HG02588 (cell line): ENCODE measurements at regions not wholly inside any gene's neighbourhood (a gene's known extent, or its start where the extent isn't known, plus 50 kb on each side); places are given as distances from the start of the nearest gene placed in this dataset.

Experiments
- ATAC-seq: cut with Tn5 transposase; IDR thresholded peaks from one replicate; pipeline ENCODE4 v1.9.1; 2021; ENCODE audit warnings: mild to moderate bottlenecking, moderate library complexity; ENCODE audit not compliant: unreplicated experiment

GRCh38 chr13:30844548-30845296, 61.3 kb upstream of the MEDAG start:
- ATAC-seq, result no peak

GRCh38 chr13:30845297-30846214, 60.5 kb upstream of the MEDAG start:
- ATAC-seq, result peak; percentile 47

DNA sequence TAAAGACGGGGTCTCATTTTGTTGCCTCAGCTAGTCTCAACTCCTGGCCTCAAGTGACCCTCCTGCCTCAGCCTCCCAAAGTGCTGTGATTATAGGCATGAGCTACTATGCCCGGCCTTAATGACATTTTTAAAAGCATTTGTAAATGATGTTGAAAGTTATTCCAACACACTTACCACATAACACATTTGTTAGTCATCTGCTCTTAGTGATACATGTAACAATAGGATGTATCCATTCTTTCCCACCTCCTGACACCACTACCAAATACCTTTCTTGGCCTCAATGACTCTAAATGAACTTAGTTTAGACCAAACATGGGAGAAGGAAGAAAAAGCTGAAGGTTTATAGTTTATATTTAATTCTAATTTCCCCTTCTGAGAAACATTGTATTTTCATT, 59.8 kb upstream of the MEDAG start:
- ATAC-seq, result no peak

- ATAC-seq, result no peak
Observed at GRCh38 chr13:30846866-30847265, 59.2 kb upstream of the MEDAG start.

GRCh38 chr13:30847650-30848307, 58.3 kb upstream of the MEDAG start:
- ATAC-seq, result no peak

DNA sequence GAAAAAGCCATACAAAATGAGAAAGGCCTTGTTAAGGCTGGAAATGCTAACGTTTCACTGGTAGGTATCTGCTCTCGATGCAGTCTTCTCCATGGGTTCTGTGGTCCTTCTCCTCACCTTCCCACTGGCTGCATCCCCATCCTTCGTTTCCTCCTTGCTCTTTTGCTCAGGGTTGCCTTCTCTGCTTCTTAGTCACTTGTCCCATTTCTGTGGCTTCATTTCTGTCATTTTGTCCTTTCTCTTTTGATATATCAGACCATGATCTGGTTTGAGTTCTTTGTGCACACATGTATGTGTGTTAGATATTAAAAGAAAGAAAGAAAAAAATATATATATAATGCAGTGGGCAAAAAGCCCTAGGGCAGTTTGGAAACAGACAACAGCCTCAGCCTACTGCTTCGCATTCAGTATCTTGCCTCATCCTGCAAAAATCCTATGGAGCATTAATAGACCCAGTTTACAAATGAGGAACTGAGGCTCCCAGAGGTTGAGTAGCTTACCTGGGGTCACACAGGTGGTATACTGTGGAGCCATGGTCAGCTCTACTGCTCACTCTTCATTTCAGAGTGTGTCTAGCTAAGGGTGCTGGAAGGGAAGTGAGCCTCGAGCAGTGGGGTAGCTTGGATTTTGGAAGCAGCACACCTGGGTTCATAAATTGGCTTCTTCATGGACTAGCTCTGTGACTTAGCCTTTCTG, 57.6 kb upstream of the MEDAG start:
- ATAC-seq, result no peak

DNA sequence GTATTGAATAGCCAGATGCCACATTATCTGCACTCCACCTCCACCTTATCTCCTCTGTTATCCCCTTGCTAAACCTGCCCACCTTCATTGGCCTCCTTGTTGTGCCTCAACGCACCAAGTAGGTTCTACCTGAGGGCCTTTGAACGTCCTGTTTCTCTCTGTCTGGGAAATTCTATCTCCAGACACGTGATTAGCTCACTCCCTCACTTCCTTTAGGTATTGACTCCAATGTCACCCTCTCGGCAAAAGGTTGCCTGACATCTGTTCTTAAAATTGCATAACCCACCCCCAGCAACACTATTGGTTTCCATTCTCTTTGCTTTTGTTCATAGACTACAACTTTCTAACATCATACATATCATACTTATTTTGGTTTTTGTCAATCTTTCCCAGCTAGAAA, 56.5 kb upstream of the MEDAG start:
- no peak for ATAC-seq

GRCh38 chr13:30850204-30850866, 55.7 kb upstream of the MEDAG start:
- ATAC-seq, result no peak

DNA sequence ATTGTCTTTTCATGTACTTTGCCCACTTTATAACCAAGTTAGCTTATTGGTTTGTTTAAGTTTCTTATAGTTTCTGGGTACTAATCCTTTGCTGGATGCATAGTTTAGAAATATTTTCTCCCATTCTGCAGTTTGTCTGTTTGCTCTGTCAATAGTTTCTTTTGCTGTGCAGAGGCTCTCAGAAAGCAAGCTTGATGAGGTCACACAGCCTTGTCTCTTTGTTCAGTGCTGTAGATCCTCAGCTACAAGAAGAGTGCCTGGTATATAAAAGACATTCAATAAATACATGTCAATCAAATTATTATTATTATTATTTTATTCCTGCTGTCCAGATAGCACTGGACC, 55.2 kb upstream of the MEDAG start:
- ATAC-seq, result no peak

GRCh38 chr13:30851697-30852096, 54.4 kb upstream of the MEDAG start:
- ATAC-seq, result peak; percentile 91

DNA sequence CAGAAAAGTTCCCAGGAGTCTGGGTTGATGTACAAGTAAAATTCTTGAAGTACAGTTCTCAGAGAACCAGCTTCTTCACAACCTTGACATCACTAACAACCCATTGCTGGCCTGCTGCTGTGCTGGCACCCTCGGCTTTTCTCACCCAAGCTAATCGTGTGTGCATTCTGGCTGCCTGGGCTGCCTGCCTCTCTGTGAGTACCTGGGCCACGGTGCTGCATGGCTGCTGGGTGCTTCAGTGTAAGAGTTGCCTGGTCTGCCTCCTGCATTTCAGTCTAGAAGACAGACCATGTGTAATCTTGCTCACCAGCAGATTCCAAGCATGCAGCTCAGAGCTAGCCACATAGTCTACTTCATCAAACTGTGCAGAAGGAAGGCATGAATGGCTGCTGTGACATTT, 50.5 kb upstream of the MEDAG start:
- no peak for ATAC-seq

DNA sequence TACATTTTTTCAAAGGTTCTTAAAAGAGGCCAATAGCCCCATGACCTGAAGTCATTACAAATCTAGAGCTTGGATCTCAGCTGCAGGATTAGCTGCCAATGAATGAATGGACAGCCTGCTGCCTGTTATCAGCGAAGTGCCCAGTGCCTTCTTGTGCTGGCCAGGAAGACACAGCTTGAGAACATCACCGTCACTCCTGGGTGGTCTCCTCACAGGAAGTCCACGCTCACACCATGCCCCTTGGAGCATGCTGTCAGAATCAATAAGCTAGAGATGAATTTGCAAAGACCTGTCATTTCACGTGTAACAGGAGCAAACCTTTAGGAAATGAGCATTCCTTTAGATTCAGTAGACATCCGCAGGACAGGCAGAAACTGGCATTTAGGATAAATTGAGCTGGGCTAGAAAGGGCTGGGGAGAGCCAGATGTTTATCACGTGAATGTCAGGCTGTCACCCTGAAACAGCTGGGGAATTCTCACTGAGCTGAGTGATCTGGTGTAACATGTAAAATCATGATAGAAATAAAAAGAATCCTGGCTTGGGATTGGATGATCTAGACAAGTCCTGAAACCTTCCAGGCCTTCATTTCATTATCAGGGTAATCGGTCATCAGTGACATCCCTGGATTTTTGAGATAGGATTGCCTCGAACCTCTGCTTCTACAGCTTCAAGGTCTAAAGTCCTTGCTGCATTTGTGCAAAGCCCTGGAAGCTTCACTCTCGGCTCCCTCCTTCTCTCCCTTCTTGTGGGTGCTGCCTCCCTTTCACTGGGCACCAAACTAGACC, 49.9 kb upstream of the MEDAG start:
- ATAC-seq, result no peak
